ENCODE measurements at regions not wholly inside any gene's neighbourhood (a gene's known extent, or its start where the extent isn't known, plus 50 kb on each side); places are given as distances from the start of the nearest gene placed in this dataset.
"Not testable (repeated sequence)": the region's sequence is repeated elsewhere in the genome, so short reads cannot be mapped to it uniquely, and the experiment has no call there.

DNA sequence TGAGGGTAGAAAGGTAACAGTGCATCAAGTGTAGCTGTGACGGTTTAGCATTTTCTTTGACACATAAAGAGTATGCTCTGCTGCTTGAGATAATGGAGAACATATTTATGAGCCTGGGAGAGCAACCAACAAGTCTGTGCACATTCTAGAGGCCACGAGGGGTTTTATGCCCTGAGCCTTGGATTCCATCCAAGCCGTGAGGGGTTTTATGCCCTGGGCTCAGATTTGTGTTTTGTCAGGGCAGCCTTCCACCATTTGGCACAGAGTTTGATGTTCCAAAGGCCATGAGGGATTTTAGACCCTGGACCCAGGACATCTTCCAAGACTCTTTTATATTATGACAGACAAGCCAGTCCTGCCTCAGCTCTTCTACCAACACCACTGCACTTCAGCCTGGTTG, 106.4 kb downstream of the ZNF486 start:
- ChIA-PET CTCF (no interaction called here), POLR2A (no interaction called here)
- no TSS peak for BruUV-seq (replicated peaks)
- DNase-seq (ENCODE audit: low read depth, low spot score) = no peak
- ATAC-seq = no peak
- no peak overlapping the region for H3K4me3 ChIP-seq (ENCODE audit: low read depth in 2 of 2, low read length in 2 of 2)
- no peaks in the 10 kb centered on the region for H3K4me1 ChIP-seq (ENCODE audit: control insufficient read depth, insufficient read depth, low read length)
- TF ChIP-seq SIN3A (IDR thresholded peaks at IDR 0.05; ENCODE audit: borderline replicate concordance, insufficient read depth, low read depth, low read length) (no peak), TCF7L2 (IDR thresholded peaks at IDR 0.05; ENCODE audit: low read depth, low read length) (no peak), POLR2AphosphoS5 (IDR thresholded peaks at IDR 0.05; ENCODE audit: low read depth, low read length) (no peak)
- TF ChIP-seq, protein P1, sequence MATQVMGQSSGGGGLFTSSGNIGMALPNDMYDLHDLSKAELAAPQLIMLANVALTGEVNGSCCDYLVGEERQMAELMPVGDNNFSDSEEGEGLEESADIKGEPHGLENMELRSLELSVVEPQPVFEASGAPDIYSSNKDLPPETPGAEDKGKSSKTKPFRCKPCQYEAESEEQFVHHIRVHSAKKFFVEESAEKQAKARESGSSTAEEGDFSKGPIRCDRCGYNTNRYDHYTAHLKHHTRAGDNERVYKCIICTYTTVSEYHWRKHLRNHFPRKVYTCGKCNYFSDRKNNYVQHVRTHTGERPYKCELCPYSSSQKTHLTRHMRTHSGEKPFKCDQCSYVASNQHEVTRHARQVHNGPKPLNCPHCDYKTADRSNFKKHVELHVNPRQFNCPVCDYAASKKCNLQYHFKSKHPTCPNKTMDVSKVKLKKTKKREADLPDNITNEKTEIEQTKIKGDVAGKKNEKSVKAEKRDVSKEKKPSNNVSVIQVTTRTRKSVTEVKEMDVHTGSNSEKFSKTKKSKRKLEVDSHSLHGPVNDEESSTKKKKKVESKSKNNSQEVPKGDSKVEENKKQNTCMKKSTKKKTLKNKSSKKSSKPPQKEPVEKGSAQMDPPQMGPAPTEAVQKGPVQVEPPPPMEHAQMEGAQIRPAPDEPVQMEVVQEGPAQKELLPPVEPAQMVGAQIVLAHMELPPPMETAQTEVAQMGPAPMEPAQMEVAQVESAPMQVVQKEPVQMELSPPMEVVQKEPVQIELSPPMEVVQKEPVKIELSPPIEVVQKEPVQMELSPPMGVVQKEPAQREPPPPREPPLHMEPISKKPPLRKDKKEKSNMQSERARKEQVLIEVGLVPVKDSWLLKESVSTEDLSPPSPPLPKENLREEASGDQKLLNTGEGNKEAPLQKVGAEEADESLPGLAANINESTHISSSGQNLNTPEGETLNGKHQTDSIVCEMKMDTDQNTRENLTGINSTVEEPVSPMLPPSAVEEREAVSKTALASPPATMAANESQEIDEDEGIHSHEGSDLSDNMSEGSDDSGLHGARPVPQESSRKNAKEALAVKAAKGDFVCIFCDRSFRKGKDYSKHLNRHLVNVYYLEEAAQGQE (IDR thresholded peaks at IDR 0.05; ENCODE audit: insufficient read depth in 1 of 2, low read depth in 2 of 2, low read length in 1 of 2) = no peak
- TF ChIP-seq, protein P2, sequence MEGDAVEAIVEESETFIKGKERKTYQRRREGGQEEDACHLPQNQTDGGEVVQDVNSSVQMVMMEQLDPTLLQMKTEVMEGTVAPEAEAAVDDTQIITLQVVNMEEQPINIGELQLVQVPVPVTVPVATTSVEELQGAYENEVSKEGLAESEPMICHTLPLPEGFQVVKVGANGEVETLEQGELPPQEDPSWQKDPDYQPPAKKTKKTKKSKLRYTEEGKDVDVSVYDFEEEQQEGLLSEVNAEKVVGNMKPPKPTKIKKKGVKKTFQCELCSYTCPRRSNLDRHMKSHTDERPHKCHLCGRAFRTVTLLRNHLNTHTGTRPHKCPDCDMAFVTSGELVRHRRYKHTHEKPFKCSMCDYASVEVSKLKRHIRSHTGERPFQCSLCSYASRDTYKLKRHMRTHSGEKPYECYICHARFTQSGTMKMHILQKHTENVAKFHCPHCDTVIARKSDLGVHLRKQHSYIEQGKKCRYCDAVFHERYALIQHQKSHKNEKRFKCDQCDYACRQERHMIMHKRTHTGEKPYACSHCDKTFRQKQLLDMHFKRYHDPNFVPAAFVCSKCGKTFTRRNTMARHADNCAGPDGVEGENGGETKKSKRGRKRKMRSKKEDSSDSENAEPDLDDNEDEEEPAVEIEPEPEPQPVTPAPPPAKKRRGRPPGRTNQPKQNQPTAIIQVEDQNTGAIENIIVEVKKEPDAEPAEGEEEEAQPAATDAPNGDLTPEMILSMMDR (IDR thresholded peaks at IDR 0.05) = no peak
- no peaks in the 10 kb centered on the region for H3K27me3 ChIP-seq (ENCODE audit: control insufficient read depth, insufficient read depth, low read length)
- in situ Hi-C loops (cut with HindIII; ENCODE audit: low pct_unique_long_range_greater_than_20kb, low sequenced_read_pairs) = no loop called here
- no peaks in the 10 kb centered on the region for H3K9me3 ChIP-seq (ENCODE audit: control insufficient read depth, insufficient read depth, low read depth, low read length)
- no peaks in the 10 kb centered on the region for H3K36me3 ChIP-seq (ENCODE audit: control insufficient read depth, insufficient read depth, low read length)
- intact Hi-C loops (cut with micrococcal nuclease; ENCODE audit: unreplicated experiment) = no loop called here
- no peak overlapping the region for H3K27ac ChIP-seq (ENCODE audit: low read length)

DNA sequence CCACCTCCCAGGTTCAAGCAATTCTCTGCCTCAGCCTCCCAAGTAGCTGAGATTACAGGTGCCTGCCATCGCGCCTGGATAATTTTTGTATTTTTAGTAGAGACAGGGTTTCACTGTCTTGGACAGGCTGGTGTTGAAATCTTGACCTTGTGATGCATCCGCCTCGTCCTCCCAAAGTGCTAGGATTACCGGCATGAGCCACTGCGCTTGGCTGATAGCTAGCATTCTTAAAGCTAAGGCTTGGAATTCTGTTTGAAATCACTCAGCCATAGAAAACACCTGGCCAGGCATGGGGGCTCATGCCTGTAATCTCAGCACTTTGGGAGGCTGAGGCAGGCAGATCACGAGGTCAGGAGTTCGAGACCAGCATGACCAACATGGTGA, 105.6 kb downstream of the ZNF486 start:
- not testable (repeated sequence) for BruUV-seq (replicated peaks)

DNA sequence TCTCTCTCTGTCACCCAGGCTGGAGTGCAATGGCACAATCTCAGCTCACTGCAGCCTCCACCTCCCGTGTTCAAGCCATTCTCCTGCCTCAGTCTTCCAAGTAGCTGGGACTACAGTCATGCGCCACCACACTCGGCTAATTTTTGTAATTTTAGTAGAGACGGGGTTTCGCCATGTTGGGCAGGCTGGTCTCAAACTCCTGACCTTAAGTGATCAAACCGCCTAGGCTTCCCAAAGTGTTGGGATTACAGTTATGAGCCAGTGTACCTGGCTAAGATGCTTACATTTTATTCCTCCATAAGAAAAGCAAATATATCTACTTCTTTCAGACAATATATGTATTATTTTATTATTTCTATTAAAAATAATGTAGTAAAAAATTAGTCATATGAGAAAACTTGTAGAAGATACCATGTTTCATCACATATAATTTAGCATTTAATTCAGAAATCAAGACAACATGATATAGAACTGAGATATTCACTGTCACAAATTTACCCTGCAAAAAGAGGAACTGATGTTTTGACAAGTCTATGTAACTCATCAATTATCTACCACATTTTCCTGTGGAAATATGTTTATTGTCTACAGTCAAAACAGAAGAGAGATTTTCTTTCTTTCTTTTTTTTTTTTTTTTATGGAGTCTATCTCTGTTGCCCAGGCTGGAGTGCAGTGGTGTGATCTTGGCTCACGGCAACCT, 105.1 kb downstream of the ZNF486 start:
- H3K4me3 ChIP-seq (ENCODE audit: low read depth in 2 of 2, low read length in 2 of 2); H3K36me3 ChIP-seq (ENCODE audit: control insufficient read depth, insufficient read depth, low read length); DNase-seq (ENCODE audit: low read depth, low spot score); POLR2A ChIA-PET; H3K4me1 ChIP-seq (ENCODE audit: control insufficient read depth, insufficient read depth, low read length); BruUV-seq (replicated peaks); intact Hi-C loops (cut with micrococcal nuclease; ENCODE audit: unreplicated experiment); H3K9me3 ChIP-seq (ENCODE audit: control insufficient read depth, insufficient read depth, low read depth, low read length); ATAC-seq; in situ Hi-C loops (cut with HindIII; ENCODE audit: low pct_unique_long_range_greater_than_20kb, low sequenced_read_pairs); H3K27me3 ChIP-seq (ENCODE audit: control insufficient read depth, insufficient read depth, low read length); CTCF ChIA-PET; H3K27ac ChIP-seq (ENCODE audit: low read length): not testable (repeated sequence)

More for the DNA sequence above, 105.6 kb downstream of the ZNF486 start:
- H3K4me3 ChIP-seq (ENCODE audit: low read depth in 2 of 2, low read length in 2 of 2); H3K4me1 ChIP-seq (ENCODE audit: control insufficient read depth, insufficient read depth, low read length); POLR2A ChIA-PET; ATAC-seq; intact Hi-C loops (cut with micrococcal nuclease; ENCODE audit: unreplicated experiment); H3K9me3 ChIP-seq (ENCODE audit: control insufficient read depth, insufficient read depth, low read depth, low read length); H3K27ac ChIP-seq (ENCODE audit: low read length); CTCF ChIA-PET; H3K36me3 ChIP-seq (ENCODE audit: control insufficient read depth, insufficient read depth, low read length); in situ Hi-C loops (cut with HindIII; ENCODE audit: low pct_unique_long_range_greater_than_20kb, low sequenced_read_pairs); H3K27me3 ChIP-seq (ENCODE audit: control insufficient read depth, insufficient read depth, low read length); DNase-seq (ENCODE audit: low read depth, low spot score): not testable (repeated sequence)
